B cell (primary cell): ENCODE measurements at regions not wholly inside any gene's neighbourhood (a gene's known extent, or its start where the extent isn't known, plus 50 kb on each side); places are given as distances from the start of the nearest gene placed in this dataset.

ENCODE experiments used
- EZH2 ChIP-seq: IDR thresholded peaks from 2 replicates; pipeline ENCODE4 v1.6.1; 2012; ENCODE audit warnings: borderline replicate concordance, low read depth, mild to moderate bottlenecking, moderate library complexity, low read length; ENCODE audit not compliant: insufficient read depth, poor library complexity, severe bottlenecking
- TF ChIP-seq, protein P1 (sequence below): fragments of 200-600 bp; IDR thresholded peaks from one replicate; pipeline ENCODE4 v1.8.0; 2022; ENCODE audit warnings: antibody characterized with exemption, mild to moderate bottlenecking

DNA sequence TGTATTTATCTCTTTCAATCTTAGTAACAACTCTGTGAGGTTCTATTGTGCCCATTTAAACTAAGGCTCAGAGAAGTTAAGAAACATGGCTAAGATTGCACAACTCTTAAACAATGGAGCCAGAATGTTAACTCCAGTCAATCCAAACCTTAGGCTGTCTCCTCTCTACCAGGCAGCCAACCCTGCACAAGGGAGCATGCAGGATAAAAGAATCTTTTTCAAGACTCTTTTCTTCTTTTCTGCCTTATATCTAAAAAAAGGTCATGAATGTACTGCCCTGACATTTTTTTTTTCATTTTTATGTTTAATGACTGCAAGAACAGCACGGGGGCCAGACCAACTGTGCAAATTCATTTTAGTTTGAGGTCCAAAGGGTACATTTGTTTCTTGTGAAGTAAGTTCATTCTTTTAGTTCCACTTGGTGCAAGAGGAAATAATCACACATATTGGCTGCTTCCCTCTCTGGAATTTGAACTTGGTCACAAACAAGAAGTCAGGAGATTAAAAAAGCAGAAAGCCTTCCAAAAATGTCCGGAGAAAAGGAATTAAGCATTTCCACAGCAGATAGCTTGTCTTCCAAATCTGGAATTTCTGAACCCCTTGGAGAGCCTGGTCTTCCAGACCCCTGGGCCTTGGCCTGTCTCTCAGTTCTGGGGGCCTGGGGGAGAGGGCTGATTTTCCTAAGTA is 96.0 kb upstream of the RIOK3 start:
- TF ChIP-seq EZH2: no peak
- TF ChIP-seq, protein P1, sequence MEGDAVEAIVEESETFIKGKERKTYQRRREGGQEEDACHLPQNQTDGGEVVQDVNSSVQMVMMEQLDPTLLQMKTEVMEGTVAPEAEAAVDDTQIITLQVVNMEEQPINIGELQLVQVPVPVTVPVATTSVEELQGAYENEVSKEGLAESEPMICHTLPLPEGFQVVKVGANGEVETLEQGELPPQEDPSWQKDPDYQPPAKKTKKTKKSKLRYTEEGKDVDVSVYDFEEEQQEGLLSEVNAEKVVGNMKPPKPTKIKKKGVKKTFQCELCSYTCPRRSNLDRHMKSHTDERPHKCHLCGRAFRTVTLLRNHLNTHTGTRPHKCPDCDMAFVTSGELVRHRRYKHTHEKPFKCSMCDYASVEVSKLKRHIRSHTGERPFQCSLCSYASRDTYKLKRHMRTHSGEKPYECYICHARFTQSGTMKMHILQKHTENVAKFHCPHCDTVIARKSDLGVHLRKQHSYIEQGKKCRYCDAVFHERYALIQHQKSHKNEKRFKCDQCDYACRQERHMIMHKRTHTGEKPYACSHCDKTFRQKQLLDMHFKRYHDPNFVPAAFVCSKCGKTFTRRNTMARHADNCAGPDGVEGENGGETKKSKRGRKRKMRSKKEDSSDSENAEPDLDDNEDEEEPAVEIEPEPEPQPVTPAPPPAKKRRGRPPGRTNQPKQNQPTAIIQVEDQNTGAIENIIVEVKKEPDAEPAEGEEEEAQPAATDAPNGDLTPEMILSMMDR: no peak
